HG03045 (cell line): ENCODE measurements at regions not wholly inside any gene's neighbourhood (a gene's known extent, or its start where the extent isn't known, plus 50 kb on each side); places are given as distances from the start of the nearest gene placed in this dataset.

Source experiments
- ATAC-seq: cut with Tn5 transposase; IDR thresholded peaks from one replicate; pipeline ENCODE4 v1.9.1; 2021; ENCODE audit warnings: mild to moderate bottlenecking, moderate library complexity; ENCODE audit not compliant: unreplicated experiment

- no peak for ATAC-seq
Observed at GRCh38 chr4:89556601-89557305, 249.2 kb upstream of the GPRIN3 start.

GRCh38 chr4:89551191-89551590 lies 243.6 kb upstream of the GPRIN3 start:
- no peak for ATAC-seq

- ATAC-seq = no peak
Observed at GRCh38 chr4:89549907-89550306, 242.3 kb upstream of the GPRIN3 start.

GRCh38 chr4:89545315-89545714 lies 237.7 kb upstream of the GPRIN3 start:
- no peak for ATAC-seq

- ATAC-seq = no peak
Observed at GRCh38 chr4:89541998-89542397, 234.4 kb upstream of the GPRIN3 start.

- ATAC-seq = no peak
Observed at GRCh38 chr4:89539797-89540711, 232.5 kb upstream of the GPRIN3 start.

GRCh38 chr4:89539374-89539773 lies 231.8 kb upstream of the GPRIN3 start:
- no peak for ATAC-seq

- no peak for ATAC-seq
Observed at GRCh38 chr4:89538886-89539285, 231.3 kb upstream of the GPRIN3 start.

- ATAC-seq = no peak
Observed at GRCh38 chr4:89538171-89538570, 230.6 kb upstream of the GPRIN3 start.

- ATAC-seq = no peak
Observed at GRCh38 chr4:89537281-89537680, 229.7 kb upstream of the GPRIN3 start.

- ATAC-seq = no peak
Observed at GRCh38 chr4:89535251-89535650, 227.7 kb upstream of the GPRIN3 start.

- no peak for ATAC-seq
Observed at GRCh38 chr4:89534356-89534755, 226.8 kb upstream of the GPRIN3 start.

- no peak for ATAC-seq
Observed at GRCh38 chr4:89531932-89532640, 224.5 kb upstream of the GPRIN3 start.

- no peak for ATAC-seq
Observed at GRCh38 chr4:89528526-89529133, 221.0 kb upstream of the GPRIN3 start.

- no peak for ATAC-seq
Observed at GRCh38 chr4:89521826-89522225, 214.2 kb upstream of the GPRIN3 start.

- no peak for ATAC-seq
Observed at GRCh38 chr4:89519771-89520320, 212.2 kb upstream of the GPRIN3 start.

GRCh38 chr4:89518259-89518658 lies 210.7 kb upstream of the GPRIN3 start:
- ATAC-seq = no peak

- ATAC-seq = no peak
Observed at GRCh38 chr4:89514811-89515210, 207.2 kb upstream of the GPRIN3 start.

GRCh38 chr4:89511776-89512175 lies 204.2 kb upstream of the GPRIN3 start:
- ATAC-seq = no peak

GRCh38 chr4:89509708-89510281 lies 202.2 kb upstream of the GPRIN3 start:
- peak; percentile 97 for ATAC-seq
